HEK293 (cell line): ENCODE measurements at regions not wholly inside any gene's neighbourhood (a gene's known extent, or its start where the extent isn't known, plus 50 kb on each side); places are given as distances from the start of the nearest gene placed in this dataset.
A peak's percentile ranks its signal among the peaks of the same experiment; 100 is the strongest.

Experiments used
- BCL11A ChIP-seq: fragments of 450-650 bp; formaldehyde crosslinking; IDR thresholded peaks from 2 replicates; pipeline ENCODE4 v1.5.1; 2016; ENCODE audit warnings: low read depth, missing biosample characterization, missing genetic modification characterization
- ELK4 ChIP-seq: IDR thresholded peaks from 2 replicates; pipeline ENCODE4 v1.6.1; 2011; ENCODE audit warnings: mild to moderate bottlenecking, low read depth, low read length, borderline replicate concordance
- KLF7 ChIP-seq: fragments of 450-650 bp; formaldehyde crosslinking; IDR thresholded peaks from 2 replicates; pipeline ENCODE4 v1.5.1; 2016; ENCODE audit warnings: missing biosample characterization, missing genetic modification characterization, borderline replicate concordance
- SCRT2 ChIP-seq: fragments of 450-650 bp; formaldehyde crosslinking; IDR thresholded peaks from 2 replicates; pipeline ENCODE4 v1.5.1; 2016; ENCODE audit warnings: missing biosample characterization, missing genetic modification characterization
- TSHZ1 ChIP-seq: fragments of 450-650 bp; formaldehyde crosslinking; IDR thresholded peaks from 2 replicates; pipeline ENCODE4 v1.5.1; 2016; ENCODE audit warnings: missing biosample characterization, missing genetic modification characterization, borderline replicate concordance
- ZBTB17 ChIP-seq: fragments of 450-650 bp; formaldehyde crosslinking; IDR thresholded peaks from 2 replicates; pipeline ENCODE4 v1.5.1; 2016; ENCODE audit warnings: missing biosample characterization, missing genetic modification characterization
- ZBTB48 ChIP-seq: fragments of 450-650 bp; formaldehyde crosslinking; IDR thresholded peaks from 2 replicates; pipeline ENCODE4 v1.5.1; 2016; ENCODE audit warnings: missing biosample characterization, missing genetic modification characterization
- ZEB2 ChIP-seq: fragments of 450-650 bp; formaldehyde crosslinking; IDR thresholded peaks from 2 replicates; pipeline ENCODE4 v1.5.1; 2016; ENCODE audit warnings: missing biosample characterization, missing genetic modification characterization
- ZFP41 ChIP-seq: fragments of 450-650 bp; formaldehyde crosslinking; IDR thresholded peaks from 2 replicates; pipeline ENCODE4 v1.5.1; 2016; ENCODE audit warnings: missing biosample characterization, missing genetic modification characterization, borderline replicate concordance
- ZIC2 ChIP-seq: fragments of 450-650 bp; formaldehyde crosslinking; IDR thresholded peaks from 2 replicates; pipeline ENCODE4 v1.5.1; 2016; ENCODE audit warnings: missing biosample characterization, missing genetic modification characterization
- ZNF10 ChIP-seq: fragments of 450-650 bp; formaldehyde crosslinking; IDR thresholded peaks from 2 replicates; pipeline ENCODE4 v1.5.1; 2017; ENCODE audit warnings: missing biosample characterization, missing genetic modification characterization
- ZNF132 ChIP-seq: fragments of 450-650 bp; formaldehyde crosslinking; IDR thresholded peaks from 2 replicates; pipeline ENCODE4 v1.5.1; 2017; ENCODE audit warnings: missing biosample characterization, missing genetic modification characterization, borderline replicate concordance
- ZNF175 ChIP-seq: fragments of 450-650 bp; formaldehyde crosslinking; IDR thresholded peaks from 2 replicates; pipeline ENCODE4 v1.5.1; 2016; ENCODE audit warnings: missing biosample characterization, missing genetic modification characterization
- ZNF18 ChIP-seq: fragments of 450-650 bp; formaldehyde crosslinking; IDR thresholded peaks from 2 replicates; pipeline ENCODE4 v1.5.1; 2016; ENCODE audit warnings: missing biosample characterization, missing genetic modification characterization
- ZNF324 ChIP-seq: fragments of 450-650 bp; formaldehyde crosslinking; IDR thresholded peaks from 2 replicates; pipeline ENCODE4 v1.5.1; 2016; ENCODE audit warnings: missing biosample characterization, missing genetic modification characterization
- ZNF354C ChIP-seq: fragments of 450-650 bp; formaldehyde crosslinking; IDR thresholded peaks from 2 replicates; pipeline ENCODE4 v1.5.1; 2016; ENCODE audit warnings: missing biosample characterization, missing genetic modification characterization, low read depth, borderline replicate concordance
- ZNF362 ChIP-seq: fragments of 450-650 bp; formaldehyde crosslinking; IDR thresholded peaks from 2 replicates; pipeline ENCODE4 v1.5.1; 2016; ENCODE audit warnings: missing biosample characterization, missing genetic modification characterization
- ZNF473 ChIP-seq: fragments of 450-650 bp; formaldehyde crosslinking; IDR thresholded peaks from 2 replicates; pipeline ENCODE4 v1.5.1; 2017; ENCODE audit warnings: missing biosample characterization, missing genetic modification characterization
- ZNF510 ChIP-seq: fragments of 450-650 bp; formaldehyde crosslinking; IDR thresholded peaks from 2 replicates; pipeline ENCODE4 v1.5.1; 2018; ENCODE audit warnings: mild to moderate bottlenecking, missing genetic modification characterization, missing biosample characterization; ENCODE audit not compliant: insufficient replicate concordance
- ZNF558 ChIP-seq: fragments of 450-650 bp; formaldehyde crosslinking; IDR thresholded peaks from 2 replicates; pipeline ENCODE4 v1.5.1; 2016; ENCODE audit warnings: missing biosample characterization, missing genetic modification characterization
- ZNF621 ChIP-seq: fragments of 450-650 bp; formaldehyde crosslinking; IDR thresholded peaks from 2 replicates; pipeline ENCODE4 v1.5.1; 2017; ENCODE audit warnings: missing biosample characterization, missing genetic modification characterization
- ZNF639 ChIP-seq: fragments of 450-650 bp; formaldehyde crosslinking; IDR thresholded peaks from 2 replicates; pipeline ENCODE4 v1.5.1; 2016; ENCODE audit warnings: missing biosample characterization, missing genetic modification characterization
- ZNF692 ChIP-seq: fragments of 450-650 bp; formaldehyde crosslinking; IDR thresholded peaks from 2 replicates; pipeline ENCODE4 v1.5.1; 2016; ENCODE audit warnings: missing biosample characterization, missing genetic modification characterization
- ZSCAN30 ChIP-seq: fragments of 450-650 bp; IDR thresholded peaks from 2 replicates; pipeline ENCODE4 v1.5.1; 2018; ENCODE audit warnings: missing biosample characterization, mild to moderate bottlenecking, missing genetic modification characterization, moderate library complexity

GRCh38 chr6:8939615-8940014 lies 504.3 kb upstream of the SLC35B3 start (continued):
- TF ChIP-seq ZNF692 (tag by site-specific recombination), result peak; percentile 97
- TF ChIP-seq ZNF18 (tag by site-specific recombination), result peak; percentile 49; the same call in 1 of the 2 replicates
- TF ChIP-seq TSHZ1 (tag by site-specific recombination), result peak; percentile 69; the same call in 1 of the 2 replicates
- peak; percentile 84; the same call in 1 of the 2 replicates for TF ChIP-seq BCL11A (tag by site-specific recombination)
- no peak for TF ChIP-seq ZNF354C (tag by site-specific recombination)
- no peak for TF ChIP-seq KLF7 (tag by site-specific recombination)
- TF ChIP-seq ZNF175 (tag by site-specific recombination), result no peak
- peak; percentile 95; the same call in 1 of the 2 replicates for TF ChIP-seq ZSCAN30 (tag by site-specific recombination)
- TF ChIP-seq ZNF132 (tag by site-specific recombination), result no peak
- peak; percentile 86 for TF ChIP-seq ZNF362 (tag by site-specific recombination)
- no peak for TF ChIP-seq ZNF473
- TF ChIP-seq SCRT2, result peak; percentile 49
- peak; percentile 91 for TF ChIP-seq ZNF639 (tag by site-specific recombination)
- peak; percentile 77 for TF ChIP-seq ZEB2 (tag by site-specific recombination)
- TF ChIP-seq ZBTB48 (tag by site-specific recombination), result no peak; the same call in 1 of the 2 replicates
- peak; percentile 84 for TF ChIP-seq ZIC2 (tag by site-specific recombination)
- TF ChIP-seq ZNF324 (tag by site-specific recombination), result peak; percentile 66; the same call in 1 of the 2 replicates
- no peak for TF ChIP-seq ZFP41
- TF ChIP-seq ZNF558 (tag by site-specific recombination), result 0 out of 2 replicates have a peak, but pooled peaks have one; percentile 43
- TF ChIP-seq ZNF10 (tag by site-specific recombination), result peak; percentile 54; the same call in 1 of the 2 replicates
- TF ChIP-seq ELK4, result no peak
- TF ChIP-seq ZNF621 (tag by site-specific recombination), result no peak
- TF ChIP-seq ZNF510 (tag by site-specific recombination), result no peak
- peak; percentile 42 for TF ChIP-seq ZBTB17 (tag by site-specific recombination)
